ENCODE measurements at regions not wholly inside any gene's neighbourhood (a gene's known extent, or its start where the extent isn't known, plus 50 kb on each side); places are given as distances from the start of the nearest gene placed in this dataset.

- no peaks in the 10 kb centered on the region for H3K9me3 ChIP-seq (ENCODE audit: insufficient read depth, low read length, severe bottlenecking)
- no peak overlapping the region for H3K4me2 ChIP-seq (ENCODE audit: insufficient read depth, low read length)
- DNase-seq (no peak), ATAC-seq (ENCODE audit: insufficient read depth, low read depth) (no peak)
- no peaks in the 10 kb centered on the region for H3K27me3 ChIP-seq (ENCODE audit: insufficient read depth, low read length, poor library complexity)
- H3K36me3 ChIP-seq (ENCODE audit: insufficient read depth, low read length) = no peaks in the 10 kb centered on the region
- no peak overlapping the region for H3K9ac ChIP-seq (ENCODE audit: low read depth, low read length)
- H3K79me2 ChIP-seq (ENCODE audit: insufficient read depth, low read length) = no peaks in the 10 kb centered on the region
- no peak overlapping the region for H3K27ac ChIP-seq (ENCODE audit: low read length)
- H3K4me1 ChIP-seq (ENCODE audit: insufficient read depth, low read length) = peaks cover 11% of the 10 kb centered on the region
- H4K20me1 ChIP-seq (ENCODE audit: insufficient read depth, low read length) = no peaks in the 10 kb centered on the region
- no peak overlapping the region for H2AFZ ChIP-seq (ENCODE audit: low read depth, low read length)
- no peak for TF ChIP-seq CTCF (IDR thresholded peaks at IDR 0.05; ENCODE audit: borderline replicate concordance, extremely low read depth, low read length, poor library complexity, severe bottlenecking)
- H3K4me3 ChIP-seq (ENCODE audit: low read depth in 1 of 2, low read length in 2 of 2) = no peak overlapping the region
Measured at GRCh38 chr10:1855911-1856310, 118.6 kb upstream of the ADARB2 start.

GRCh38 chr10:1854271-1854670 is 116.9 kb upstream of the ADARB2 start:
- Histone ChIP-seq H3K4me2 (ENCODE audit: insufficient read depth, low read length) (no peak overlapping the region), H3K27ac (ENCODE audit: low read length) (no peak overlapping the region), H3K4me1 (ENCODE audit: insufficient read depth, low read length) (peaks cover 11% of the 10 kb centered on the region), H4K20me1 (ENCODE audit: insufficient read depth, low read length) (no peaks in the 10 kb centered on the region), H3K9me3 (ENCODE audit: insufficient read depth, low read length, severe bottlenecking) (peaks cover 3% of the 10 kb centered on the region), H3K36me3 (ENCODE audit: insufficient read depth, low read length) (no peaks in the 10 kb centered on the region), H3K4me3 (ENCODE audit: low read depth in 1 of 2, low read length in 2 of 2) (no peak overlapping the region), H3K79me2 (ENCODE audit: insufficient read depth, low read length) (no peaks in the 10 kb centered on the region), H3K27me3 (ENCODE audit: insufficient read depth, low read length, poor library complexity) (no peaks in the 10 kb centered on the region), H3K9ac (ENCODE audit: low read depth, low read length) (no peak overlapping the region), H2AFZ (ENCODE audit: low read depth, low read length) (no peak overlapping the region)
- ATAC-seq (ENCODE audit: insufficient read depth, low read depth) = no peak
- no peak for DNase-seq
- no peak for TF ChIP-seq EZH2 (IDR thresholded peaks at IDR 0.05; ENCODE audit: borderline replicate concordance, low read depth, low read length, severe bottlenecking)
- TF ChIP-seq CTCF (IDR thresholded peaks at IDR 0.05; ENCODE audit: borderline replicate concordance, extremely low read depth, low read length, poor library complexity, severe bottlenecking) = no peak

GRCh38 chr10:1853801-1854200 is 116.5 kb upstream of the ADARB2 start:
- no peak for ATAC-seq (ENCODE audit: insufficient read depth, low read depth)

More at GRCh38 chr10:1853801-1854200, 116.5 kb upstream of the ADARB2 start:
- H3K4me3 ChIP-seq (ENCODE audit: low read depth in 1 of 2, low read length in 2 of 2) = no peak overlapping the region
- H3K9me3 ChIP-seq (ENCODE audit: insufficient read depth, low read length, severe bottlenecking) = peaks cover 3% of the 10 kb centered on the region
- no peaks in the 10 kb centered on the region for H3K79me2 ChIP-seq (ENCODE audit: insufficient read depth, low read length)
- H4K20me1 ChIP-seq (ENCODE audit: insufficient read depth, low read length) = no peaks in the 10 kb centered on the region
- no peak overlapping the region for H3K9ac ChIP-seq (ENCODE audit: low read depth, low read length)
- no peak for DNase-seq
- no peaks in the 10 kb centered on the region for H3K36me3 ChIP-seq (ENCODE audit: insufficient read depth, low read length)
- no peak overlapping the region for H3K27ac ChIP-seq (ENCODE audit: low read length)
- no peak overlapping the region for H2AFZ ChIP-seq (ENCODE audit: low read depth, low read length)
- TF ChIP-seq CTCF (IDR thresholded peaks at IDR 0.05; ENCODE audit: borderline replicate concordance, extremely low read depth, low read length, poor library complexity, severe bottlenecking) (no peak), EZH2 (IDR thresholded peaks at IDR 0.05; ENCODE audit: borderline replicate concordance, low read depth, low read length, severe bottlenecking) (no peak)
- H3K4me2 ChIP-seq (ENCODE audit: insufficient read depth, low read length) = no peak overlapping the region
- H3K4me1 ChIP-seq (ENCODE audit: insufficient read depth, low read length) = peaks cover 9% of the 10 kb centered on the region
- H3K27me3 ChIP-seq (ENCODE audit: insufficient read depth, low read length, poor library complexity) = no peaks in the 10 kb centered on the region

Data from DND-41 (cell line).